Gastroesophageal sphincter (tissue), 2 donors: ENCODE measurements at regions not wholly inside any gene's neighbourhood (a gene's known extent, or its start where the extent isn't known, plus 50 kb on each side); places are given as distances from the start of the nearest gene placed in this dataset.

Experiments
- EP300 ChIP-seq: sonication (generic); formaldehyde crosslinking; IDR thresholded peaks from one replicate; pipeline ENCODE4 v1.6.1; 2017; ENCODE audit warnings: antibody characterized with exemption, mild to moderate bottlenecking
- POLR2A ChIP-seq, 2 donors: fragments of 450-650 bp; IDR thresholded peaks; one replicate each; pipeline ENCODE4 v1.6.1; 2017; ENCODE audit warnings: antibody characterized with exemption in 2 of 2, mild to moderate bottlenecking in 2 of 2, moderate library complexity in 1 of 2

- TF ChIP-seq EP300 (no peak), POLR2A (IDR thresholded peaks at IDR 0.05) (no peak)
Measured at GRCh38 chr12:65546528-65546927, 268.0 kb downstream of the MSRB3 start.
